ENCODE measurements at regions not wholly inside any gene's neighbourhood (a gene's known extent, or its start where the extent isn't known, plus 50 kb on each side); places are given as distances from the start of the nearest gene placed in this dataset.

DNA sequence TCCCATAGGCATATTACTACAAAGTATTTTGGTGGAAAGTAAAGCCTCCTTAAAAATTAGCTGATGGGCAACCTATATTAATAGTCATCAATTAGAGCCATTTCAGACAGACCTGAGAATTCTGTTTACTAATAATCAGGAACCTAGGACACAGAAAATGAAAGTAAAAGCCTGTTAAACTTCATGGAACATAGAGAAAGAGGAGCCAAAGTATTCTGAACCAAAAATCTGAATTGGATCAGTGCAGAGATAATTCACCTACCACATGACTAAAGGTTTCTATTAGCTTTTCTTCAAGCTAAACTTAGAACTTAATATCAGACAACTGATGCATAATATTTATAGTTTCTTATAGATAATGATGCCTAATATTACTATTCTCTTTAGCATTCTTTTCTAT is 204.5 kb upstream of the RHOBTB1 start:
- H3K27me3 ChIP-seq (replicated peaks; ENCODE audit: insufficient read depth), result no peaks in the 10 kb centered on the region
- H3K27ac ChIP-seq, result no peak overlapping the region
- intact Hi-C loops (cut with DNase I), result no loop called here
- H3K9me3 ChIP-seq, result no peaks in the 10 kb centered on the region
- no peaks in the 10 kb centered on the region for H3K36me3 ChIP-seq
- no peak overlapping the region for H3K4me3 ChIP-seq
- H3K4me1 ChIP-seq (replicated peaks), result no peaks in the 10 kb centered on the region
- TF ChIP-seq POLR2AphosphoS5 (IDR thresholded peaks at IDR 0.05) (no peak), POLR2A (IDR thresholded peaks at IDR 0.05) (no peak)
- TF ChIP-seq, protein P1, sequence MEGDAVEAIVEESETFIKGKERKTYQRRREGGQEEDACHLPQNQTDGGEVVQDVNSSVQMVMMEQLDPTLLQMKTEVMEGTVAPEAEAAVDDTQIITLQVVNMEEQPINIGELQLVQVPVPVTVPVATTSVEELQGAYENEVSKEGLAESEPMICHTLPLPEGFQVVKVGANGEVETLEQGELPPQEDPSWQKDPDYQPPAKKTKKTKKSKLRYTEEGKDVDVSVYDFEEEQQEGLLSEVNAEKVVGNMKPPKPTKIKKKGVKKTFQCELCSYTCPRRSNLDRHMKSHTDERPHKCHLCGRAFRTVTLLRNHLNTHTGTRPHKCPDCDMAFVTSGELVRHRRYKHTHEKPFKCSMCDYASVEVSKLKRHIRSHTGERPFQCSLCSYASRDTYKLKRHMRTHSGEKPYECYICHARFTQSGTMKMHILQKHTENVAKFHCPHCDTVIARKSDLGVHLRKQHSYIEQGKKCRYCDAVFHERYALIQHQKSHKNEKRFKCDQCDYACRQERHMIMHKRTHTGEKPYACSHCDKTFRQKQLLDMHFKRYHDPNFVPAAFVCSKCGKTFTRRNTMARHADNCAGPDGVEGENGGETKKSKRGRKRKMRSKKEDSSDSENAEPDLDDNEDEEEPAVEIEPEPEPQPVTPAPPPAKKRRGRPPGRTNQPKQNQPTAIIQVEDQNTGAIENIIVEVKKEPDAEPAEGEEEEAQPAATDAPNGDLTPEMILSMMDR (IDR thresholded peaks at IDR 0.05), result no peak
- DNase-seq (ENCODE audit: low spot score), result no peak

DNA sequence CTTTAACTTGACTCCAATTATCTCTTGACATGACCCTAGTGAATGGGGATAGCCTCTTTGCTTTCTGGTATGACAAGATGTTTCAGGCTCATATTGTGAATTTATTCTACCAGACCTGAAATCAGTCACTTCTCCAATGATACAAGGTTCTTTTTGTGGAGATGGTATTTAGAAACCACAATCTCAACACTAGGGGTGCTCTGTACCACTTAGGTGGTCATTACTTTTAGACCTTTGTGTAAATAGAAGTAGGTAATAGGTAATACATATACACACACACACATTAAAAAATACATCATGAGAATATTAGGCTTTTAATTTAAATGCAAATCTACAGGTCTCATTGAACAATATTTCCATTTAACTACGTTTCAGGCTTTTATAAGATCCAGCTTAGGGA is 199.0 kb upstream of the RHOBTB1 start:
- Histone ChIP-seq H3K9me3 (no peaks in the 10 kb centered on the region), H3K36me3 (no peaks in the 10 kb centered on the region), H3K4me1 (replicated peaks) (no peaks in the 10 kb centered on the region), H3K4me3 (no peak overlapping the region), H3K27me3 (replicated peaks; ENCODE audit: insufficient read depth) (no peaks in the 10 kb centered on the region), H3K27ac (no peak overlapping the region)
- TF ChIP-seq POLR2AphosphoS5 (IDR thresholded peaks at IDR 0.05), result no peak
- TF ChIP-seq, protein P1 (IDR thresholded peaks at IDR 0.05), result no peak
- DNase-seq (ENCODE audit: low spot score), result no peak
- WGBS, result 98% methylated on average over 1 of the region's 1 CpG
- intact Hi-C loops (cut with DNase I), result no loop called here

DNA sequence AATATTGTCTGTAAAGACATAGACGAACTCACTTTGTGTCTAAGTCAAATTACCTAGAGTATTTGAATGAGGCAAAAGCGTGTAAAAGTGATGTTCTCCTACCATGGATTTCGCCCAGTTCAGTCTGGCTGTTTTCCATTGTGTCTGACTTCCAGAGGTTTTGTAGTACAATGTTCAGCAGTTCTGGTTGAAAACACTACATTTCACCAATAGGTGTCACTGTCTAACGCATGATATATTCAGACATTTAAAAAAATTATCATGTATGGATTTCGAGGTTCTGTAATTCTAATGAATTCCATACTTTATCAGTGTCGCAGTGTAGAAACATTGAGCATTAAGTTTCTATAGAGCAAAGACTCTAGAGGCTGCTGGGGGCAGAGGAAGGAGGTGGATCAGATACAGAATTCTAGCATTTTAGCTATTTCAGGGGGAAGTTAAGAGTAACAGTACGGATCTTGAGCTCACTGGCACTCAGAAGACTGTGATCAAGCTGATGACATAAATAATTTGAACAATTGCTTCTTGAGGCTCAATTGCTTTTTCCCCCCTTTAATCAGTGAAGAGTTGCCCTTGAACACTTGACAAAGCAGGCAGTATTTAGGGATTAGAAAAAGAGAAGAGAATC is 196.9 kb upstream of the RHOBTB1 start:
- Histone ChIP-seq H3K27ac (no peak overlapping the region), H3K9me3 (no peaks in the 10 kb centered on the region), H3K36me3 (no peaks in the 10 kb centered on the region), H3K4me1 (replicated peaks) (no peaks in the 10 kb centered on the region), H3K27me3 (replicated peaks; ENCODE audit: insufficient read depth) (no peaks in the 10 kb centered on the region), H3K4me3 (no peak overlapping the region)
- WGBS, result 13% methylated on average over 7 of the region's 7 CpGs
- DNase-seq (ENCODE audit: low spot score), result peak; percentile 58
- intact Hi-C loops (cut with DNase I), result no loop called here
- TF ChIP-seq, protein P1 (IDR thresholded peaks at IDR 0.05), result peak; percentile 41 to 74 (median 67)
- TF ChIP-seq POLR2A (IDR thresholded peaks at IDR 0.05), result no peak

DNA sequence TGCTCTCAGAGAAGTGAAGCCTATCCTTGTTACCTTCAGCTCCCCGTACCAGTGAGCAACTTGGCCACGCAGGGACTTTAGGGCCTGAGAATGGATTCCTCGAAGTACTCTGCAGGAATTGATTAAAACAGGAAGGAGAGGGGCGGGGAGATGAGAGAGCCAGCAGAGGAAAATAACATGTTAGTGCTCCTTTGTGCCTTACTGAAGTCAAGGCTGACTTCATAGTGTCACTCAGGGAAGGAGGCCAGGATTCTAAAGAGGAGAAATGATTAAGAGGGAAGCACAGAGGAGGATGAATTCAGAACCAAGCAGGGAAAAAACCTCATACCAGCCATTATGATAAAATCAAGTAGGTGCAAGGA is 195.6 kb upstream of the RHOBTB1 start:
- Histone ChIP-seq H3K9me3 (no peaks in the 10 kb centered on the region), H3K27me3 (replicated peaks; ENCODE audit: insufficient read depth) (no peaks in the 10 kb centered on the region), H3K4me3 (no peak overlapping the region), H3K27ac (no peak overlapping the region), H3K4me1 (replicated peaks) (no peaks in the 10 kb centered on the region), H3K36me3 (no peaks in the 10 kb centered on the region)
- no peak for DNase-seq (ENCODE audit: low spot score)
- TF ChIP-seq, protein P1 (IDR thresholded peaks at IDR 0.05), result no peak
- no peak for TF ChIP-seq POLR2AphosphoS5 (IDR thresholded peaks at IDR 0.05)
- intact Hi-C loops (cut with DNase I), result loop anchor here (5.0 kb wide), 1 partner anchor 143 kb away; no protein-coding TSS in a partner anchor
- 87% methylated on average over 4 of the region's 4 CpGs for WGBS

DNA sequence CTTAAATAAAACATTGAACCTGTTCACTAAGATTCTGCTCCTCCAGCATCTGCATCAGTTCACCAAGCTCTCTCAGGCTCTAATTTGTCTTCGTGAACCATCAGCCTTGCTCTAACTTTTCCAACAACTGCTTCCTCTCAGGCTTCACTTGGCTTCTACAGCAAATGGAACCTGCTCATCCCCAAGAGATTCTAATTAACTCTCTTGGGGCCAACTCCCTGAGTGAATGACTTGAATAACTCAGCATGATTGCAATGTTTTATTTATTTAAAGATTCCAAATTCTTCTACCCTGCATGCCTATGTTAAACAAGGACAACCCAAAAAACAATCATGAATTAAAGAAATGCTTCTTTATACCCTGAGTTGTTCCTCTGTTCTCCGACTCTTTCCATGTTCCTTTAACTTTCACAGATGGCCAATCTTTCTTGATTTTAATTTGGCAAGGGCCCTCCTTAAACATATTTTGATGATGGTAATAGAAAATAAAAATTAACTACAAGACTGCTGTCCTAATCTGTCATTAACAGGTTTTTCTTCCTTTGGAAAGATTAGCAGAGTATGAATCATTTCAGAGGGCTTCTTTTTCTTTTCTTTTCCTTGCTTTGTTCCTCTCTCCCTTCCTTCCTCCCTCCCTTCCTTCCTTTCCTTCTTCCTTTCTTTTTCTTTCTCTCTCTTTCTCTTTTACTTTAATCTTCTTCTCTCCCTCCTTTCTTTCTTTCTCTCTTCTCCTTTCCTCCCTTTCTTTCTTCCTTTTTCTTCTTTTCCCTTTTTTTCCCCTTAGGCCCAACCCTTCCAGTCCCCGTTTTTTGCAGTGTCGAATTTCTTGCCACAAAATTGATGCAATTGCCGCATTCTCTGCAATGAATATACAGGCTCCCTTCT is 195.0 kb upstream of the RHOBTB1 start:
- WGBS, result 81% methylated on average over 5 of the region's 5 CpGs
- DNase-seq (ENCODE audit: low spot score), result no peak
- intact Hi-C loops (cut with DNase I), result loop anchor here (5.0 kb wide), 1 partner anchor 143 kb away; no protein-coding TSS in a partner anchor
- Histone ChIP-seq H3K4me3 (no peak overlapping the region), H3K4me1 (replicated peaks) (no peaks in the 10 kb centered on the region), H3K36me3 (no peaks in the 10 kb centered on the region), H3K9me3 (no peaks in the 10 kb centered on the region), H3K27me3 (replicated peaks; ENCODE audit: insufficient read depth) (no peaks in the 10 kb centered on the region), H3K27ac (no peak overlapping the region)
- TF ChIP-seq POLR2A (IDR thresholded peaks at IDR 0.05) (no peak), POLR2AphosphoS5 (IDR thresholded peaks at IDR 0.05) (no peak)
- TF ChIP-seq, protein P1 (IDR thresholded peaks at IDR 0.05), result no peak

All from prostate gland (tissue), 2 donors.